Epithelial cell of esophagus (primary cell): ENCODE measurements at regions not wholly inside any gene's neighbourhood (a gene's known extent, or its start where the extent isn't known, plus 50 kb on each side); places are given as distances from the start of the nearest gene placed in this dataset.
"Not testable (repeated sequence)": the region's sequence is repeated elsewhere in the genome, so short reads cannot be mapped to it uniquely, and the experiment has no call there.

Experiments
- DNase-seq: peaks from one replicate; pipeline ENCODE4 v3.0.0; 2010; ENCODE audit warnings: low read depth
- H3K4me3 ChIP-seq: 2 replicates; pipeline ENCODE4 v1.5.1; 2011; ENCODE audit warnings: mild to moderate bottlenecking, low read length, control low read depth
- TF ChIP-seq, protein P1 (sequence below): IDR thresholded peaks from 2 replicates; pipeline ENCODE4 v1.5.1; 2011; ENCODE audit warnings: low read depth, mild to moderate bottlenecking, low read length, control low read depth, inconsistent platforms; ENCODE audit not compliant: insufficient read depth; ENCODE audit errors: missing control alignments

DNA sequence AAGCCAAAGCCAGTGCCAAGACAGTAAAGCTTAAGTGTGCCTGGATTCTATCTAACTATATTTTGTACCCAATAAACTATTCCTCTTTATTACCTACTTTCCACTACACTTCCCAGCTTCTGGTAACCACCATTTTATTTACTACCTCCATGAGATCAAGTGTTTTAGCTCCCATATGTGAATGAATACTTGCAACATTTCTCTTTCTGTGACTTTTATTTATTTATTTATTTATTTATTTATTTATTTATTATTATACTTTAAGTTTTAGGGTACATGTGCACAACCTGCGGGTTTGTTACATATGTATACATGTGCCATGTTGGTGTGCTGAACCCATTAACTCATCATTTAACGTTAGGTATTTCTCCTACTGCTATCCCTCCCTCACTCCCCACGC lies 582.1 kb downstream of the AMY1C start:
- no peak for DNase-seq
- TF ChIP-seq, protein P1, sequence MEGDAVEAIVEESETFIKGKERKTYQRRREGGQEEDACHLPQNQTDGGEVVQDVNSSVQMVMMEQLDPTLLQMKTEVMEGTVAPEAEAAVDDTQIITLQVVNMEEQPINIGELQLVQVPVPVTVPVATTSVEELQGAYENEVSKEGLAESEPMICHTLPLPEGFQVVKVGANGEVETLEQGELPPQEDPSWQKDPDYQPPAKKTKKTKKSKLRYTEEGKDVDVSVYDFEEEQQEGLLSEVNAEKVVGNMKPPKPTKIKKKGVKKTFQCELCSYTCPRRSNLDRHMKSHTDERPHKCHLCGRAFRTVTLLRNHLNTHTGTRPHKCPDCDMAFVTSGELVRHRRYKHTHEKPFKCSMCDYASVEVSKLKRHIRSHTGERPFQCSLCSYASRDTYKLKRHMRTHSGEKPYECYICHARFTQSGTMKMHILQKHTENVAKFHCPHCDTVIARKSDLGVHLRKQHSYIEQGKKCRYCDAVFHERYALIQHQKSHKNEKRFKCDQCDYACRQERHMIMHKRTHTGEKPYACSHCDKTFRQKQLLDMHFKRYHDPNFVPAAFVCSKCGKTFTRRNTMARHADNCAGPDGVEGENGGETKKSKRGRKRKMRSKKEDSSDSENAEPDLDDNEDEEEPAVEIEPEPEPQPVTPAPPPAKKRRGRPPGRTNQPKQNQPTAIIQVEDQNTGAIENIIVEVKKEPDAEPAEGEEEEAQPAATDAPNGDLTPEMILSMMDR = no peak
- H3K4me3 ChIP-seq = no peak overlapping the region

- not testable (repeated sequence) for H3K4me3 ChIP-seq, DNase-seq
Measured at GRCh38 chr1:104337927-104338326, 588.2 kb downstream of the AMY1C start.

- TF ChIP-seq, protein P1 = no peak
- H3K4me3 ChIP-seq = no peak overlapping the region
- no peak for DNase-seq
Measured at GRCh38 chr1:104341944-104342343, 592.2 kb downstream of the AMY1C start.

GRCh38 chr1:104348277-104348676 lies 598.6 kb downstream of the AMY1C start:
- TF ChIP-seq, protein P1 = no peak
- no peak for DNase-seq
- H3K4me3 ChIP-seq = no peak overlapping the region

DNA sequence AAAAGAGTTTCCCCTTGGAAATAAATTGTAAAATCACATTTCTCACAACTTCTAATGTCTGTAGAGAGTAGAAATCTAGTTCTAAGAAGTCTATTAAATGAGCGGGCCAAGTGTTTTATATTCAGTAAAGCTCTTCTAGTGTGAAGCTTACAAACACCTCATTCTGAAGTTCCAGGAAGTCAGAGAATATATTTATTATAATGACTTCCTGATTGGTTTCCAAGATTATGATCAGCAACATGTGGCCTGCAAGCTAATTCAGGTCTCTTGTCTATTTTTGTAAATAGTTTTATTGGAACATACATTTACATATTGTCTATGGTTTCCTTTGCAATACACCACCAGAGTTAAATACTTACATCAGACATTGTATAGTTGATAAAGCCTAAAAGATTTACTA lies 603.9 kb downstream of the AMY1C start:
- H3K4me3 ChIP-seq = no peak overlapping the region
- no peak for DNase-seq
- TF ChIP-seq, protein P1 = no peak

DNA sequence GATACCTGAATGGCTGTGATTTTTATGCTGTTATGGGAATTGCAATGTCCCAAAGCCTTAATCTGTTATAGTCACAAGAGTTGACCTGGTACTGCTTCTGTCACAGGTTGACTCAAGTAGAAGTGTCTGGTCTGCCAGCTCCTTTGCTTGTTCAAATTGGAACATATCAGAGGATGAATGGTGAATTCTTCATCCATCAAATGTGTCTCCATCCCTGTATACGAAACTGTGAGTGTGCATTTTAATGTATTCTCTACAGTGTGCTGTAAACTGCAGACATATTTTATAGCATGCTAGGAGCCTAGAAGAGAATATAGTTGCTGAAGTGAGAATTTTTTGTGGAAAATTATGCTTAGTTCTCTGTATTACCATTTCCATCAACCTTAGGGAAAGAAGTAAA lies 608.4 kb downstream of the AMY1C start:
- H3K4me3 ChIP-seq = no peak overlapping the region
- DNase-seq = no peak
- TF ChIP-seq, protein P1 = no peak

GRCh38 chr1:104358621-104359020 lies 608.9 kb downstream of the AMY1C start:
- TF ChIP-seq, protein P1 = no peak
- DNase-seq = no peak
- H3K4me3 ChIP-seq = no peak overlapping the region

GRCh38 chr1:104378414-104378813 lies 628.7 kb downstream of the AMY1C start:
- TF ChIP-seq, protein P1 = no peak
- H3K4me3 ChIP-seq = no peak overlapping the region
- no peak for DNase-seq
